Stimulated activated memory B cell treated with anti-CD40 and anti-IgM and Interleukin-4, amounts not matched to agents 10 μg/mL and 1 μg/mL and 100 μg/mL, for 72 hours (primary cell): ENCODE measurements at regions not wholly inside any gene's neighbourhood (a gene's known extent, or its start where the extent isn't known, plus 50 kb on each side); places are given as distances from the start of the nearest gene placed in this dataset.
A peak's percentile ranks its signal among the peaks of the same experiment; 100 is the strongest.

ENCODE experiments used
- ATAC-seq: fragments of 150-1000 bp; cut with Tn5 transposase; 2 replicates; pipeline ENCODE4 v1.10.0; 2021
- H3K27ac Mint-ChIP-seq: one replicate; pipeline ENCODE4 v1.8.0; 2022; ENCODE audit warnings: mild to moderate bottlenecking, mixed read lengths
- H3K27me3 Mint-ChIP-seq: one replicate; pipeline ENCODE4 v1.8.0; 2022; ENCODE audit warnings: mixed read lengths
- H3K36me3 Mint-ChIP-seq: one replicate; pipeline ENCODE4 v1.8.0; 2022; ENCODE audit warnings: mixed read lengths
- H3K4me1 Mint-ChIP-seq: one replicate; pipeline ENCODE4 v1.8.0; 2022; ENCODE audit warnings: mixed read lengths
- H3K4me3 Mint-ChIP-seq: one replicate; pipeline ENCODE4 v1.8.0; 2022; ENCODE audit warnings: mild to moderate bottlenecking, moderate library complexity, mixed read lengths
- H3K9me3 Mint-ChIP-seq: one replicate; pipeline ENCODE4 v1.8.0; 2022; ENCODE audit warnings: mixed read lengths

GRCh38 chr3:59658866-59659265 lies 609.0 kb upstream of the CFAP20DC start:
- Mint-ChIP-seq H3K4me1 (no peaks in the 10 kb centered on the region), H3K9me3 (peaks cover 3% of the 10 kb centered on the region), H3K27ac (no peak overlapping the region), H3K36me3 (no peaks in the 10 kb centered on the region), H3K4me3 (no peak overlapping the region), H3K27me3 (peaks cover 9% of the 10 kb centered on the region)
- ATAC-seq = no peak

- Mint-ChIP-seq H3K27me3 (peaks cover 9% of the 10 kb centered on the region), H3K4me1 (no peaks in the 10 kb centered on the region), H3K36me3 (no peaks in the 10 kb centered on the region), H3K9me3 (peaks cover 3% of the 10 kb centered on the region), H3K27ac (no peak overlapping the region), H3K4me3 (no peak overlapping the region)
- ATAC-seq = no peak
These were observed 608.4 kb upstream of the CFAP20DC start for GRCh38 chr3:59658274-59658673.

GRCh38 chr3:59655418-59656015 lies 605.7 kb upstream of the CFAP20DC start:
- Mint-ChIP-seq H3K27me3 (peaks cover 9% of the 10 kb centered on the region), H3K36me3 (no peaks in the 10 kb centered on the region), H3K4me1 (no peaks in the 10 kb centered on the region), H3K27ac (no peak overlapping the region), H3K4me3 (no peak overlapping the region), H3K9me3 (peaks cover 11% of the 10 kb centered on the region)
- no peak for ATAC-seq

GRCh38 chr3:59654480-59655417 lies 604.9 kb upstream of the CFAP20DC start:
- H3K4me3 Mint-ChIP-seq = no peak overlapping the region
- no peak overlapping the region for H3K27ac Mint-ChIP-seq
- H3K4me1 Mint-ChIP-seq = no peaks in the 10 kb centered on the region
- peaks cover 16% of the 10 kb centered on the region for H3K9me3 Mint-ChIP-seq
- H3K27me3 Mint-ChIP-seq = peaks cover 9% of the 10 kb centered on the region
- no peaks in the 10 kb centered on the region for H3K36me3 Mint-ChIP-seq
- ATAC-seq = no peak

- H3K27ac Mint-ChIP-seq = no peak overlapping the region
- no peaks in the 10 kb centered on the region for H3K36me3 Mint-ChIP-seq
- peaks cover 20% of the 10 kb centered on the region for H3K9me3 Mint-ChIP-seq
- ATAC-seq = no peak
- no peaks in the 10 kb centered on the region for H3K4me1 Mint-ChIP-seq
- H3K4me3 Mint-ChIP-seq = no peak overlapping the region
- H3K27me3 Mint-ChIP-seq = peaks cover 9% of the 10 kb centered on the region
These were observed 604.3 kb upstream of the CFAP20DC start for GRCh38 chr3:59654123-59654479.

- Mint-ChIP-seq H3K27me3 (peaks cover 8% of the 10 kb centered on the region), H3K4me3 (no peak overlapping the region), H3K27ac (no peak overlapping the region), H3K9me3 (peaks cover 22% of the 10 kb centered on the region), H3K4me1 (no peaks in the 10 kb centered on the region), H3K36me3 (no peaks in the 10 kb centered on the region)
- no peak for ATAC-seq
These were observed 603.7 kb upstream of the CFAP20DC start for GRCh38 chr3:59653405-59654122.

- H3K4me1 Mint-ChIP-seq = no peaks in the 10 kb centered on the region
- peaks cover 30% of the 10 kb centered on the region for H3K27me3 Mint-ChIP-seq
- no peak overlapping the region for H3K27ac Mint-ChIP-seq
- no peaks in the 10 kb centered on the region for H3K36me3 Mint-ChIP-seq
- ATAC-seq = no peak
- H3K9me3 Mint-ChIP-seq = peaks cover 14% of the 10 kb centered on the region
- H3K4me3 Mint-ChIP-seq = no peak overlapping the region
These were observed 594.9 kb upstream of the CFAP20DC start for GRCh38 chr3:59644479-59645402.

- H3K9me3 Mint-ChIP-seq = no peaks in the 10 kb centered on the region
- H3K36me3 Mint-ChIP-seq = no peaks in the 10 kb centered on the region
- no peaks in the 10 kb centered on the region for H3K4me1 Mint-ChIP-seq
- no peak overlapping the region for H3K27ac Mint-ChIP-seq
- H3K4me3 Mint-ChIP-seq = no peak overlapping the region
- no peak for ATAC-seq
- peaks cover 39% of the 10 kb centered on the region for H3K27me3 Mint-ChIP-seq
These were observed 591.5 kb upstream of the CFAP20DC start for GRCh38 chr3:59641169-59641899.

- Mint-ChIP-seq H3K27me3 (peaks cover 8% of the 10 kb centered on the region), H3K36me3 (no peaks in the 10 kb centered on the region), H3K4me3 (no peak overlapping the region), H3K27ac (no peak overlapping the region), H3K9me3 (peaks cover 2% of the 10 kb centered on the region), H3K4me1 (no peaks in the 10 kb centered on the region)
- peak; percentile 42 for ATAC-seq
These were observed 583.1 kb upstream of the CFAP20DC start for GRCh38 chr3:59632760-59633573.

- no peak overlapping the region for H3K4me3 Mint-ChIP-seq
These were observed 581.7 kb upstream of the CFAP20DC start for GRCh38 chr3:59631482-59631881.

GRCh38 chr3:59621037-59621436 lies 571.2 kb upstream of the CFAP20DC start:
- Mint-ChIP-seq H3K27ac (no peak overlapping the region), H3K36me3 (no peaks in the 10 kb centered on the region), H3K4me3 (no peak overlapping the region), H3K4me1 (no peaks in the 10 kb centered on the region), H3K9me3 (peaks cover 5% of the 10 kb centered on the region), H3K27me3 (no peaks in the 10 kb centered on the region)
- ATAC-seq = no peak

More at GRCh38 chr3:59631482-59631881, 581.7 kb upstream of the CFAP20DC start:
- H3K27me3 Mint-ChIP-seq = peaks cover under 1% of the 10 kb centered on the region
- no peak overlapping the region for H3K27ac Mint-ChIP-seq
- H3K4me1 Mint-ChIP-seq = no peaks in the 10 kb centered on the region
- no peaks in the 10 kb centered on the region for H3K36me3 Mint-ChIP-seq
- peaks cover 2% of the 10 kb centered on the region for H3K9me3 Mint-ChIP-seq
- ATAC-seq = no peak

GRCh38 chr3:59620325-59620724 lies 570.5 kb upstream of the CFAP20DC start:
- peaks cover 5% of the 10 kb centered on the region for H3K9me3 Mint-ChIP-seq
- no peaks in the 10 kb centered on the region for H3K27me3 Mint-ChIP-seq
- H3K4me1 Mint-ChIP-seq = no peaks in the 10 kb centered on the region
- H3K36me3 Mint-ChIP-seq = no peaks in the 10 kb centered on the region
- no peak overlapping the region for H3K27ac Mint-ChIP-seq
- no peak overlapping the region for H3K4me3 Mint-ChIP-seq
- ATAC-seq = no peak

GRCh38 chr3:59612444-59612715 lies 562.6 kb upstream of the CFAP20DC start:
- H3K4me1 Mint-ChIP-seq = no peaks in the 10 kb centered on the region
- H3K9me3 Mint-ChIP-seq = no peaks in the 10 kb centered on the region
- no peaks in the 10 kb centered on the region for H3K27me3 Mint-ChIP-seq
- H3K27ac Mint-ChIP-seq = no peak overlapping the region
- H3K4me3 Mint-ChIP-seq = no peak overlapping the region
- ATAC-seq = no peak
- H3K36me3 Mint-ChIP-seq = no peaks in the 10 kb centered on the region
